Pancreas (tissue), 10 donors: ENCODE measurements at regions not wholly inside any gene's neighbourhood (a gene's known extent, or its start where the extent isn't known, plus 50 kb on each side); places are given as distances from the start of the nearest gene placed in this dataset.

Source experiments
- ATAC-seq, 4 donors: fragments of 200-7000 bp; cut with Tn5 transposase; one replicate each; pipeline versions ENCODE4 v1.8.0 to v1.9.1; 2020; ENCODE audit warnings: mild to moderate bottlenecking in 4 of 4, moderate library complexity in 4 of 4
- DNase-seq, 6 donors: peaks; one replicate each; pipeline ENCODE4 v3.0.0-alpha.2; 2020
- FAIRE-seq: peaks from 2 replicates; lab custom pipeline; 2012; peaks lifted over from hg19 to GRCh38; lab: Jason Lieb, UNC
- H3K27ac ChIP-seq, 4 donors: fragments of 200-600 bp; sonication (generic); 1 replicate in 3 of 4; 2 replicates in 1 of 4; pipeline versions ENCODE4 v1.5.0 to v1.8.0; 2020
- H3K27me3 ChIP-seq, 4 donors: fragments of 200-600 bp; one replicate each; pipeline ENCODE4 v1.8.0; 2021
- H3K36me3 ChIP-seq, 3 donors: fragments of 200-600 bp; sonication (generic) in 1 of 3; one replicate each; pipeline versions ENCODE4 v1.5.0 to v1.8.0; 2020 to 2021
- H3K4me1 ChIP-seq, 3 donors: fragments of 200-600 bp; one replicate each; pipeline ENCODE4 v1.8.0; 2021
- H3K4me3 ChIP-seq, 4 donors: fragments of 200-600 bp; sonication (generic) in 2 of 4; one replicate each; pipeline versions ENCODE4 v1.5.0 to v1.8.0; 2020 to 2021
- H3K9me3 ChIP-seq, 4 donors: fragments of 200-600 bp; one replicate each; pipeline ENCODE4 v1.8.0; 2021
- WGBS, 2 donors: extraction: QIAGEN DNeasy Blood & Tissue Kit; methylation state at CpG; one replicate each; pipeline ENCODE4 v1.1.7; 2013; 5-methylcytosine and 5-hydroxymethylcytosine counted together
- intact Hi-C, 3 donors: fragments of 100-400 bp; cut with DNase I; formaldehyde crosslinking; loops; one replicate each; pipeline versions ENCODE4 v1.11.1 to v1.14.2; 2022
- TF ChIP-seq, protein P1 (sequence below), 4 donors: fragments of 200-600 bp; sonication (generic) in 3 of 4; IDR thresholded peaks; one replicate each; pipeline versions ENCODE4 v1.5.0 to v1.8.0; 2021; ENCODE audit warnings: antibody characterized with exemption in 4 of 4
- donor health status: healthy with polysubstance abuse.
- donor health status: DM: no; HTN: no; CAD: no; lungs with moderate emphysema.
- donor health status: DM: no; HTN: no; CAD: no.
- donor health status: control.
- donor health status: control.
- donor health status: Bipolar disorder and iron deficiency.
- donor health status: DM: yes; HTN: yes; CAD: no.
- donor health status: DM: no; HTN: no; CAD: no.
- donor health status: DM: no; HTN: no; CAD: no.
- donor health status: DM: yes; HTN: yes; CAD: no.

DNA sequence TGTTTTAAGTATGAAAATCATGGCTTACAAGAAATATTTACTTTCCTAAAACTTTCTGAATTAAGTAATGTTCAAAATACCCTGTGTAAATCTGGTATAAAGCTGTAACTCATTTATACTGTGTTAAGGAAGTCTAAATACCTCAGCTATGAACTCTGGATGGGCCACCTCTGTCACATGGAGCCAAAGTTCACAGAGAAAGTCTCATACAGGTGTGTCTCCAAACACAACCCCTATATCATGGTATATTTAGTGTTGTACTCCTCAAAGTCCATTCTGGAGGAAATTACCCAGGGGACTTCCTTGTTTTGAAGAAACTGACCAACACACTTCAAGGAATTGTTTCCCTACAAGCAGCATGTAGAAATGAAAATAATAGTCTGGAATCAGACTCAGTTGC is 909.2 kb upstream of the TENM4 start:
- Histone ChIP-seq H3K4me1 (no peaks in the 10 kb centered on the region), H3K9me3 (no peaks in the 10 kb centered on the region), H3K27ac (no peak overlapping the region), H3K36me3 (no peaks in the 10 kb centered on the region), H3K4me3 (no peak overlapping the region), H3K27me3 (no peaks in the 10 kb centered on the region)
- no peak for FAIRE-seq
- no peak for DNase-seq
- TF ChIP-seq, protein P1, sequence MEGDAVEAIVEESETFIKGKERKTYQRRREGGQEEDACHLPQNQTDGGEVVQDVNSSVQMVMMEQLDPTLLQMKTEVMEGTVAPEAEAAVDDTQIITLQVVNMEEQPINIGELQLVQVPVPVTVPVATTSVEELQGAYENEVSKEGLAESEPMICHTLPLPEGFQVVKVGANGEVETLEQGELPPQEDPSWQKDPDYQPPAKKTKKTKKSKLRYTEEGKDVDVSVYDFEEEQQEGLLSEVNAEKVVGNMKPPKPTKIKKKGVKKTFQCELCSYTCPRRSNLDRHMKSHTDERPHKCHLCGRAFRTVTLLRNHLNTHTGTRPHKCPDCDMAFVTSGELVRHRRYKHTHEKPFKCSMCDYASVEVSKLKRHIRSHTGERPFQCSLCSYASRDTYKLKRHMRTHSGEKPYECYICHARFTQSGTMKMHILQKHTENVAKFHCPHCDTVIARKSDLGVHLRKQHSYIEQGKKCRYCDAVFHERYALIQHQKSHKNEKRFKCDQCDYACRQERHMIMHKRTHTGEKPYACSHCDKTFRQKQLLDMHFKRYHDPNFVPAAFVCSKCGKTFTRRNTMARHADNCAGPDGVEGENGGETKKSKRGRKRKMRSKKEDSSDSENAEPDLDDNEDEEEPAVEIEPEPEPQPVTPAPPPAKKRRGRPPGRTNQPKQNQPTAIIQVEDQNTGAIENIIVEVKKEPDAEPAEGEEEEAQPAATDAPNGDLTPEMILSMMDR (IDR thresholded peaks at IDR 0.05): no peak
- intact Hi-C loops: no loop called here
- no peak for ATAC-seq

DNA sequence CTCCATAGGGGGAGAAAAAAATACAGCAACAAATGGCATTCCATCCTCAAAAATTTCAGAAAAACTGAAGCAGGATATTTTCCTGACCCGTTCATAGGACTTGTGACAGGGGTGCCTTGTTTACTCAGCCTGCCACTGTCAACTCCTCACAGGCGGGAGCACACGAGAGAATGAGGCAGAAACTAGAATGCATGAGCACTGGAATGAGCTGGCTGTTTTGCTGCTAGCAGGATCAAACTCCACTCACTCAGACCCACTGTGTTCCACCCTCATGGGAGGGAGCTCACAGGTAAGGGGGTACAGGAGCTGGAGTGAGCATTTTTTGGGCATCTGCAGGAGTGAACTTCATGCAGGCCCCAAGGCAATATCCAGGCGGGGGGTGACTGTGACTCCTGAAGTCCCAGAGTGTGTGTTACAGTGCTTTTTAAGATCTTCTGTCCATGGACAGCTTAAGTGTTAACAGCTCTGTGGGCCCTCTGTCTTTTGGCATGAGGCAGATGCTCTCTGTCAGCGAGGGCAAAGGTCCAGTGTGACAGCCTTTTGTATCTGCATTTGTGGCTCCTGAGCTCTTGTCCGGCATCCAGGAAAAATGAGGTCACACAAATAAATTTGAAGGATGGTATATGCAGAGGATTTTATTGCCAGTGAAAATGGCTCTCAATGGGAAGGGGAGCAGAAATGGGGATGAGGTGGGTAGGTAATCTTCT is 905.7 kb upstream of the TENM4 start:
- FAIRE-seq: no peak

DNA sequence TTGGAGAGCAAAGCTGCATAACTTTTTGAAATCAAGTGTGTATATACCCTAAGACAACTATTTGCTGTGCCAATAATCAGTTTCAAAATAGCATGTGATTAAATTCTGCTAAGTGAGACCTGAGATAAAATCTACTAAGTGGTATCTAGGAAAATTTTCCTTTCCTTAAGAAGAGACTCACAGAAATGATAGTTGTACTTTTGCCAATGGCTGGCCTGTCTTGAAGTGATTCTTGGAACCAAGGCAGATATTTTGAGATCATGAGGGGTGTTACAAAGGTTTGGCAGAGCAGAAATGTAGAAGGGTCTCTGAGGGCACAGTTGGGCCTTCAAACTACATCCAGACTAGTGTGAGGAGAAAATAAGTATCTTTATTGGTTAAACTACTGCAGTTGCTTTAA is 902.6 kb upstream of the TENM4 start:
- FAIRE-seq (no peak), DNase-seq (no peak), ATAC-seq (no peak)
- intact Hi-C loops: no loop called here
- Histone ChIP-seq H3K27ac (no peak overlapping the region), H3K4me3 (no peak overlapping the region), H3K27me3 (no peaks in the 10 kb centered on the region), H3K4me1 (no peaks in the 10 kb centered on the region), H3K9me3 (no peaks in the 10 kb centered on the region), H3K36me3 (no peaks in the 10 kb centered on the region)
- TF ChIP-seq, protein P1 (IDR thresholded peaks at IDR 0.05): no peak

More for the DNA sequence above, 905.7 kb upstream of the TENM4 start:
- intact Hi-C loops: no loop called here
- no peaks in the 10 kb centered on the region for H3K36me3 ChIP-seq
- H3K27me3 ChIP-seq: no peaks in the 10 kb centered on the region
- H3K4me3 ChIP-seq: no peak overlapping the region
- no peak overlapping the region for H3K27ac ChIP-seq
- no peak for DNase-seq
- TF ChIP-seq, protein P1 (IDR thresholded peaks at IDR 0.05): no peak
- WGBS, 2 donors: 54 to 62% methylated on average over 6 of the region's 6 CpGs
- no peak for ATAC-seq
- no peaks in the 10 kb centered on the region for H3K9me3 ChIP-seq
- no peaks in the 10 kb centered on the region for H3K4me1 ChIP-seq

DNA sequence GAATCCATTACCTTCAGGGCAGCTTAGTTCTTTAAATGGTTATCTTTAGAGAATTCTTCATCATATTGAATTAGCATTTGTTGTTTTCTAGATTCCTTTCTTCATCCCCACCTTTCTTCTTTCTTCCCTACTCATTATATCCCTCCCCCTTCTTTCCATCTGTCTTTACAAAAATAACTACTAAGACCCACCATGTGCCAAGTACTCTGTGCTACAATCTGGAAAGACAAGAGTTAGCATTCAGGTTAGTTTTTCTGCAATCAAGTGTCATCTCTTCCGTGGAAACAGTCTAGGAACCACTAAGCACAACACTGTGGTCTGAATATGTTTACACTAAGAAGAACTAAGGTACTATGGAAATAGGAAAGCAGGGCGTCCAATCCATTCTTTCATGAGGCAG is 897.4 kb upstream of the TENM4 start:
- TF ChIP-seq, protein P1 (IDR thresholded peaks at IDR 0.05): no peak
- Histone ChIP-seq H3K27me3 (no peaks in the 10 kb centered on the region), H3K4me3 (no peak overlapping the region), H3K4me1 (no peaks in the 10 kb centered on the region), H3K27ac (no peak overlapping the region), H3K36me3 (no peaks in the 10 kb centered on the region), H3K9me3 (no peaks in the 10 kb centered on the region)
- intact Hi-C loops: no loop called here
- no peak for DNase-seq
- FAIRE-seq: no peak
- 54 to 63% methylated on average over 2 of the region's 2 CpGs for WGBS, 2 donors
- no peak for ATAC-seq

DNA sequence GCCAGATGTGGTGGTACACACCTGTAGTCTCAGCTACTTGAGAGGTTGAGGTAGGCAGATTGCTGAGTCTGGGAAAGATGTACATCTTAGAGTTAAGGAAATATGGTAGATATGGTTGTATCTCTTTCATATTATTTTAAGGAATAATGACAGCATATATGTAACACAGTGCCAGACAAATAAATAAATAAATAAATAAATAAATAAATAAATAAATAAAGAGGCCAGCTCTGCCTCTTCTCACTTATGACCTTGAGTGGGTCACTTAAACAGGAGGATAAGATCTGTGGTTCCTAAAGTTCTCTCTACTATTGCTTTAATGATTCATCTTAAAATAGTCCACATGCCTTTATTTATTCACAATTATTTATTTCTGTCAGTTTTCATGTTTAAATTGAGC is 890.9 kb upstream of the TENM4 start:
- TF ChIP-seq, protein P1 (IDR thresholded peaks at IDR 0.05): no peak
- Histone ChIP-seq H3K27me3 (no peaks in the 10 kb centered on the region), H3K4me1 (no peaks in the 10 kb centered on the region), H3K36me3 (no peaks in the 10 kb centered on the region), H3K9me3 (no peaks in the 10 kb centered on the region), H3K4me3 (no peak overlapping the region), H3K27ac (no peak overlapping the region)
- no peak for DNase-seq
- FAIRE-seq: no peak
- intact Hi-C loops: no loop called here
- ATAC-seq: no peak
